ENCODE measurements at regions not wholly inside any gene's neighbourhood (a gene's known extent, or its start where the extent isn't known, plus 50 kb on each side); places are given as distances from the start of the nearest gene placed in this dataset.

- H3K9me3 ChIP-seq (ENCODE audit: control insufficient read depth, low read length) = no peaks in the 10 kb centered on the region
- no peaks in the 10 kb centered on the region for H3K36me3 ChIP-seq (ENCODE audit: control insufficient read depth, insufficient read depth, low read length)
- H3K27ac ChIP-seq (ENCODE audit: low read depth, low read length, severe bottlenecking) = no peak overlapping the region
- H3K4me3 ChIP-seq (ENCODE audit: extremely low read depth, insufficient read depth, low read length, poor library complexity, severe bottlenecking) = no peak overlapping the region
- H3K4me1 ChIP-seq (ENCODE audit: control insufficient read depth, insufficient read depth, low read length, poor library complexity, severe bottlenecking) = no peaks in the 10 kb centered on the region
Observed at GRCh38 chr3:167188592-167188991, 191.5 kb downstream of the ZBBX start.

GRCh38 chr3:167187221-167187620, 192.9 kb downstream of the ZBBX start:
- Histone ChIP-seq H3K4me3 (ENCODE audit: extremely low read depth, insufficient read depth, low read length, poor library complexity, severe bottlenecking) (no peak overlapping the region), H3K36me3 (ENCODE audit: control insufficient read depth, insufficient read depth, low read length) (no peaks in the 10 kb centered on the region), H3K4me1 (ENCODE audit: control insufficient read depth, insufficient read depth, low read length, poor library complexity, severe bottlenecking) (no peaks in the 10 kb centered on the region), H3K27ac (ENCODE audit: low read depth, low read length, severe bottlenecking) (no peak overlapping the region), H3K9me3 (ENCODE audit: control insufficient read depth, low read length) (no peaks in the 10 kb centered on the region)
- no CpG with 5 or more reads among the region's 2 CpGs for WGBS, 2 experiments (ENCODE audit: insufficient coverage in 2 of 2)

GRCh38 chr3:167184511-167184910, 195.6 kb downstream of the ZBBX start:
- WGBS, 2 experiments (ENCODE audit: insufficient coverage in 2 of 2) = 60 to 67% methylated on average over 1 of the region's 3 CpGs
- H3K9me3 ChIP-seq (ENCODE audit: control insufficient read depth, low read length) = no peaks in the 10 kb centered on the region
- H3K27ac ChIP-seq (ENCODE audit: low read depth, low read length, severe bottlenecking) = no peak overlapping the region
- H3K36me3 ChIP-seq (ENCODE audit: control insufficient read depth, insufficient read depth, low read length) = no peaks in the 10 kb centered on the region
- no peaks in the 10 kb centered on the region for H3K4me1 ChIP-seq (ENCODE audit: control insufficient read depth, insufficient read depth, low read length, poor library complexity, severe bottlenecking)
- no peak overlapping the region for H3K4me3 ChIP-seq (ENCODE audit: extremely low read depth, insufficient read depth, low read length, poor library complexity, severe bottlenecking)

GRCh38 chr3:167172377-167172776, 207.7 kb downstream of the ZBBX start:
- WGBS, 2 experiments (ENCODE audit: insufficient coverage in 2 of 2) = 80% methylated on average over 1 of the region's 1 CpG; no CpG with 5 or more reads in 1 of the 2 experiments
- H3K36me3 ChIP-seq (ENCODE audit: control insufficient read depth, insufficient read depth, low read length) = no peaks in the 10 kb centered on the region
- no peaks in the 10 kb centered on the region for H3K9me3 ChIP-seq (ENCODE audit: control insufficient read depth, low read length)
- H3K4me1 ChIP-seq (ENCODE audit: control insufficient read depth, insufficient read depth, low read length, poor library complexity, severe bottlenecking) = no peaks in the 10 kb centered on the region
- no peak overlapping the region for H3K27ac ChIP-seq (ENCODE audit: low read depth, low read length, severe bottlenecking)
- H3K4me3 ChIP-seq (ENCODE audit: extremely low read depth, insufficient read depth, low read length, poor library complexity, severe bottlenecking) = no peak overlapping the region

GRCh38 chr3:167167491-167167890, 212.6 kb downstream of the ZBBX start:
- no peaks in the 10 kb centered on the region for H3K9me3 ChIP-seq (ENCODE audit: control insufficient read depth, low read length)
- WGBS, 2 experiments (ENCODE audit: insufficient coverage in 2 of 2) = 89 to 100% methylated on average over 1 to 2 of the region's 3 CpGs
- H3K4me3 ChIP-seq (ENCODE audit: extremely low read depth, insufficient read depth, low read length, poor library complexity, severe bottlenecking) = no peak overlapping the region

GRCh38 chr3:167166594-167167253, 213.4 kb downstream of the ZBBX start:
- H3K4me1 ChIP-seq (ENCODE audit: control insufficient read depth, insufficient read depth, low read length, poor library complexity, severe bottlenecking) = no peaks in the 10 kb centered on the region
- H3K36me3 ChIP-seq (ENCODE audit: control insufficient read depth, insufficient read depth, low read length) = no peaks in the 10 kb centered on the region
- H3K27ac ChIP-seq (ENCODE audit: low read depth, low read length, severe bottlenecking) = no peak overlapping the region
- H3K9me3 ChIP-seq (ENCODE audit: control insufficient read depth, low read length) = no peaks in the 10 kb centered on the region
- WGBS, 2 experiments (ENCODE audit: insufficient coverage in 2 of 2) = 17 to 52% methylated on average over 2 of the region's 4 CpGs
- no peak overlapping the region for H3K4me3 ChIP-seq (ENCODE audit: extremely low read depth, insufficient read depth, low read length, poor library complexity, severe bottlenecking)

More at GRCh38 chr3:167167491-167167890, 212.6 kb downstream of the ZBBX start:
- no peak overlapping the region for H3K27ac ChIP-seq (ENCODE audit: low read depth, low read length, severe bottlenecking)
- H3K36me3 ChIP-seq (ENCODE audit: control insufficient read depth, insufficient read depth, low read length) = no peaks in the 10 kb centered on the region
- no peaks in the 10 kb centered on the region for H3K4me1 ChIP-seq (ENCODE audit: control insufficient read depth, insufficient read depth, low read length, poor library complexity, severe bottlenecking)

- Histone ChIP-seq H3K4me3 (ENCODE audit: extremely low read depth, insufficient read depth, low read length, poor library complexity, severe bottlenecking) (no peak overlapping the region), H3K27ac (ENCODE audit: low read depth, low read length, severe bottlenecking) (no peak overlapping the region)
Observed at GRCh38 chr3:167166012-167166411, 214.1 kb downstream of the ZBBX start.

GRCh38 chr3:167163580-167163979, 216.5 kb downstream of the ZBBX start:
- H3K4me3 ChIP-seq (ENCODE audit: extremely low read depth, insufficient read depth, low read length, poor library complexity, severe bottlenecking) = no peak overlapping the region
- no peaks in the 10 kb centered on the region for H3K9me3 ChIP-seq (ENCODE audit: control insufficient read depth, low read length)
- no peaks in the 10 kb centered on the region for H3K36me3 ChIP-seq (ENCODE audit: control insufficient read depth, insufficient read depth, low read length)
- no peak overlapping the region for H3K27ac ChIP-seq (ENCODE audit: low read depth, low read length, severe bottlenecking)
- no peaks in the 10 kb centered on the region for H3K4me1 ChIP-seq (ENCODE audit: control insufficient read depth, insufficient read depth, low read length, poor library complexity, severe bottlenecking)
- WGBS, 2 experiments (ENCODE audit: insufficient coverage in 2 of 2) = 86 to 94% methylated on average over 2 of the region's 3 CpGs

More at GRCh38 chr3:167166012-167166411, 214.1 kb downstream of the ZBBX start:
- Histone ChIP-seq H3K9me3 (ENCODE audit: control insufficient read depth, low read length) (no peaks in the 10 kb centered on the region), H3K4me1 (ENCODE audit: control insufficient read depth, insufficient read depth, low read length, poor library complexity, severe bottlenecking) (no peaks in the 10 kb centered on the region), H3K36me3 (ENCODE audit: control insufficient read depth, insufficient read depth, low read length) (no peaks in the 10 kb centered on the region)

GRCh38 chr3:167162083-167162482, 218.0 kb downstream of the ZBBX start:
- no peaks in the 10 kb centered on the region for H3K36me3 ChIP-seq (ENCODE audit: control insufficient read depth, insufficient read depth, low read length)
- WGBS, 2 experiments (ENCODE audit: insufficient coverage in 2 of 2) = 80% methylated on average over 1 of the region's 1 CpG; no CpG with 5 or more reads in 1 of the 2 experiments
- no peak overlapping the region for H3K27ac ChIP-seq (ENCODE audit: low read depth, low read length, severe bottlenecking)
- H3K4me1 ChIP-seq (ENCODE audit: control insufficient read depth, insufficient read depth, low read length, poor library complexity, severe bottlenecking) = no peaks in the 10 kb centered on the region
- H3K4me3 ChIP-seq (ENCODE audit: extremely low read depth, insufficient read depth, low read length, poor library complexity, severe bottlenecking) = no peak overlapping the region
- no peaks in the 10 kb centered on the region for H3K9me3 ChIP-seq (ENCODE audit: control insufficient read depth, low read length)

- H3K27ac ChIP-seq (ENCODE audit: low read depth, low read length, severe bottlenecking) = no peak overlapping the region
- no peaks in the 10 kb centered on the region for H3K36me3 ChIP-seq (ENCODE audit: control insufficient read depth, insufficient read depth, low read length)
- peaks cover 7% of the 10 kb centered on the region for H3K9me3 ChIP-seq (ENCODE audit: control insufficient read depth, low read length)
- 89% methylated on average over 1 of the region's 1 CpG; no CpG with 5 or more reads in 1 of the 2 experiments for WGBS, 2 experiments (ENCODE audit: insufficient coverage in 2 of 2)
- no peaks in the 10 kb centered on the region for H3K4me1 ChIP-seq (ENCODE audit: control insufficient read depth, insufficient read depth, low read length, poor library complexity, severe bottlenecking)
- no peak overlapping the region for H3K4me3 ChIP-seq (ENCODE audit: extremely low read depth, insufficient read depth, low read length, poor library complexity, severe bottlenecking)
Observed at GRCh38 chr3:167160781-167161180, 219.3 kb downstream of the ZBBX start.

- no peaks in the 10 kb centered on the region for H3K36me3 ChIP-seq (ENCODE audit: control insufficient read depth, insufficient read depth, low read length)
- H3K4me3 ChIP-seq (ENCODE audit: extremely low read depth, insufficient read depth, low read length, poor library complexity, severe bottlenecking) = no peak overlapping the region
- H3K27ac ChIP-seq (ENCODE audit: low read depth, low read length, severe bottlenecking) = no peak overlapping the region
- no CpG with 5 or more reads among the region's 2 CpGs for WGBS, 2 experiments (ENCODE audit: insufficient coverage in 2 of 2)
- no peaks in the 10 kb centered on the region for H3K4me1 ChIP-seq (ENCODE audit: control insufficient read depth, insufficient read depth, low read length, poor library complexity, severe bottlenecking)
- H3K9me3 ChIP-seq (ENCODE audit: control insufficient read depth, low read length) = peaks cover 16% of the 10 kb centered on the region
Observed at GRCh38 chr3:167151636-167152035, 228.5 kb downstream of the ZBBX start.

Measured in mesodermal cell (in vitro differentiated cells).